Choroid plexus epithelial cell (primary cell): ENCODE measurements at regions not wholly inside any gene's neighbourhood (a gene's known extent, or its start where the extent isn't known, plus 50 kb on each side); places are given as distances from the start of the nearest gene placed in this dataset.
"Not testable (repeated sequence)": the region's sequence is repeated elsewhere in the genome, so short reads cannot be mapped to it uniquely, and the experiment has no call there.

Experiments used
- DNase-seq: peaks from one replicate; pipeline ENCODE4 v3.0.0-alpha.2; 2010; ENCODE audit warnings: low read depth
- H3K4me3 ChIP-seq: 2 replicates; pipeline ENCODE4 v1.5.1; 2011; ENCODE audit warnings: low read depth, mild to moderate bottlenecking, control low read depth, low read length, moderate library complexity
- CTCF ChIP-seq: conservative IDR thresholded peaks from 2 replicates; pipeline ENCODE4 v1.5.1; 2011; ENCODE audit warnings: low read depth, mild to moderate bottlenecking, control low read depth, inconsistent platforms, low read length, moderate library complexity

GRCh38 chr5:85337435-85337834 lies 952.8 kb upstream of the EDIL3 start:
- TF ChIP-seq CTCF, result no peak
- DNase-seq, result no peak
- H3K4me3 ChIP-seq, result no peak overlapping the region

- no peak for DNase-seq
- no peak overlapping the region for H3K4me3 ChIP-seq
- no peak for TF ChIP-seq CTCF
Measured at GRCh38 chr5:85340790-85341189, 956.1 kb upstream of the EDIL3 start.

GRCh38 chr5:85345818-85346217 lies 961.1 kb upstream of the EDIL3 start:
- no peak for DNase-seq
- TF ChIP-seq CTCF, result no peak
- H3K4me3 ChIP-seq, result no peak overlapping the region

GRCh38 chr5:85357309-85357708 lies 972.6 kb upstream of the EDIL3 start:
- no peak overlapping the region for H3K4me3 ChIP-seq
- DNase-seq, result no peak
- TF ChIP-seq CTCF, result no peak

GRCh38 chr5:85375525-85375924 lies 990.8 kb upstream of the EDIL3 start:
- no peak for TF ChIP-seq CTCF
- no peak for DNase-seq
- H3K4me3 ChIP-seq, result no peak overlapping the region

GRCh38 chr5:85388770-85389169 lies 1004.1 kb upstream of the EDIL3 start:
- no peak overlapping the region for H3K4me3 ChIP-seq
- DNase-seq, result no peak
- no peak for TF ChIP-seq CTCF

GRCh38 chr5:85392309-85392708 lies 1007.6 kb upstream of the EDIL3 start:
- not testable (repeated sequence) for H3K4me3 ChIP-seq, DNase-seq

GRCh38 chr5:85395526-85395925 lies 1010.8 kb upstream of the EDIL3 start:
- no peak for DNase-seq
- no peak for TF ChIP-seq CTCF
- no peak overlapping the region for H3K4me3 ChIP-seq
